ENCODE measurements at regions not wholly inside any gene's neighbourhood (a gene's known extent, or its start where the extent isn't known, plus 50 kb on each side); places are given as distances from the start of the nearest gene placed in this dataset.

- POLR2A ChIA-PET, result no interaction called here
- Histone ChIP-seq H3K4me1 (no peaks in the 10 kb centered on the region), H3K36me3 (ENCODE audit: control insufficient read depth, insufficient read depth, low read length) (no peaks in the 10 kb centered on the region), H3K4me3 (ENCODE audit: low read depth, low read length) (no peak overlapping the region), H3K27me3 (replicated peaks; ENCODE audit: control insufficient read depth, insufficient read depth, low read length) (no peaks in the 10 kb centered on the region), H3K9me3 (no peaks in the 10 kb centered on the region)
- Mint-ChIP-seq H3K27me3 (ENCODE audit: insufficient read depth, unreplicated experiment) (no peaks in the 10 kb centered on the region), H3K4me1 (ENCODE audit: low read depth, unreplicated experiment) (no peaks in the 10 kb centered on the region), H3K4me3 (ENCODE audit: unreplicated experiment) (no peak overlapping the region), H3K27ac (ENCODE audit: unreplicated experiment) (no peak overlapping the region), H3K36me3 (ENCODE audit: insufficient read depth, unreplicated experiment) (no peaks in the 10 kb centered on the region), H3K9me3 (ENCODE audit: unreplicated experiment) (no peaks in the 10 kb centered on the region)
- BruUV-seq (replicated peaks), result no TSS peak
- DNase-seq, result no peak
- intact Hi-C loops (cut with micrococcal nuclease; ENCODE audit: unreplicated experiment), result no loop called here
- CTCF ChIA-PET, result no interaction called here
- TF ChIP-seq CTCF (IDR thresholded peaks at IDR 0.05; ENCODE audit: insufficient read depth in 1 of 2, low read depth in 1 of 2, low read length in 1 of 2, severe bottlenecking in 1 of 2, unreplicated experiment in 1 of 2), result no peak
Observed at GRCh38 chr16:48972236-48972635, 309.4 kb downstream of the CBLN1 start.

GRCh38 chr16:48971571-48972077 lies 310.0 kb downstream of the CBLN1 start:
- Histone ChIP-seq H3K27me3 (replicated peaks; ENCODE audit: control insufficient read depth, insufficient read depth, low read length) (no peaks in the 10 kb centered on the region), H3K9me3 (no peaks in the 10 kb centered on the region), H3K4me3 (ENCODE audit: low read depth, low read length) (no peak overlapping the region), H3K4me1 (no peaks in the 10 kb centered on the region), H3K36me3 (ENCODE audit: control insufficient read depth, insufficient read depth, low read length) (no peaks in the 10 kb centered on the region)
- no peaks in the 10 kb centered on the region for H3K9me3 Mint-ChIP-seq (ENCODE audit: unreplicated experiment)
- no peak for TF ChIP-seq CTCF (IDR thresholded peaks at IDR 0.05; ENCODE audit: insufficient read depth in 1 of 2, low read depth in 1 of 2, low read length in 1 of 2, severe bottlenecking in 1 of 2, unreplicated experiment in 1 of 2)
- no peak for DNase-seq
- H3K27me3 Mint-ChIP-seq (ENCODE audit: insufficient read depth, unreplicated experiment), result no peaks in the 10 kb centered on the region
- intact Hi-C loops (cut with micrococcal nuclease; ENCODE audit: unreplicated experiment), result no loop called here
- POLR2A ChIA-PET, result no interaction called here
- CTCF ChIA-PET, result no interaction called here
- H3K36me3 Mint-ChIP-seq (ENCODE audit: insufficient read depth, unreplicated experiment), result no peaks in the 10 kb centered on the region
- H3K4me1 Mint-ChIP-seq (ENCODE audit: low read depth, unreplicated experiment), result no peaks in the 10 kb centered on the region
- BruUV-seq (replicated peaks), result no TSS peak
- no peak overlapping the region for H3K4me3 Mint-ChIP-seq (ENCODE audit: unreplicated experiment)
- H3K27ac Mint-ChIP-seq (ENCODE audit: unreplicated experiment), result no peak overlapping the region

DNA sequence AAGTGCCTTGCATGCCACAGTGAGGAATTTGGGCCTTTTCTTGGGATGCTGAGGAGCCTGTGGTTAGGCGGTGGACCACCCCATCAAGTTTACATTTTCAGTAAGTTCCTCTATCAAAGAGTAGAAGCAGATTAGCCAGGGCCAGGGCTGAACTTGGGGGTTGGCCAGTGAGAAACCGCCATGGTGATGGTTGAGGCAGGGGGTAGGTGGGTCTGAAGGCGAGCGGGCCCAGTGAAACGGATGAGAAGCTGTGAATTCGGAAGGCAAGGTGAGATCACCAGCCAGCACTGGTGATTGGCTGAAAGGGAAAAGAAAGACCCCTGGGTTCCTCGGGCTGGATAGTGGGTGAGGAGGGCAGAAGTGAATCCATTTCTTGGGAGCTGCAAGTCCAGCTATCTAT lies 311.4 kb downstream of the CBLN1 start:
- H3K27me3 Mint-ChIP-seq (ENCODE audit: insufficient read depth, unreplicated experiment), result no peaks in the 10 kb centered on the region
- Histone ChIP-seq H3K9me3 (no peaks in the 10 kb centered on the region), H3K4me3 (ENCODE audit: low read depth, low read length) (no peak overlapping the region), H3K36me3 (ENCODE audit: control insufficient read depth, insufficient read depth, low read length) (no peaks in the 10 kb centered on the region), H3K27me3 (replicated peaks; ENCODE audit: control insufficient read depth, insufficient read depth, low read length) (no peaks in the 10 kb centered on the region), H3K4me1 (peaks cover 5% of the 10 kb centered on the region)
- CTCF ChIA-PET, result no interaction called here
- H3K27ac Mint-ChIP-seq (ENCODE audit: unreplicated experiment), result no peak overlapping the region
- H3K4me1 Mint-ChIP-seq (ENCODE audit: low read depth, unreplicated experiment), result no peaks in the 10 kb centered on the region
- H3K4me3 Mint-ChIP-seq (ENCODE audit: unreplicated experiment), result no peak overlapping the region
- POLR2A ChIA-PET, result no interaction called here
- no peaks in the 10 kb centered on the region for H3K9me3 Mint-ChIP-seq (ENCODE audit: unreplicated experiment)
- H3K36me3 Mint-ChIP-seq (ENCODE audit: insufficient read depth, unreplicated experiment), result no peaks in the 10 kb centered on the region
- DNase-seq, result no peak
- intact Hi-C loops (cut with micrococcal nuclease; ENCODE audit: unreplicated experiment), result no loop called here
- no TSS peak for BruUV-seq (replicated peaks)
- no peak for TF ChIP-seq CTCF (IDR thresholded peaks at IDR 0.05; ENCODE audit: insufficient read depth in 1 of 2, low read depth in 1 of 2, low read length in 1 of 2, severe bottlenecking in 1 of 2, unreplicated experiment in 1 of 2)

Measured in Caco-2 (cell line).